KMS-11 (cell line): ENCODE measurements at regions not wholly inside any gene's neighbourhood (a gene's known extent, or its start where the extent isn't known, plus 50 kb on each side); places are given as distances from the start of the nearest gene placed in this dataset.
"Not testable (repeated sequence)": the region's sequence is repeated elsewhere in the genome, so short reads cannot be mapped to it uniquely, and the experiment has no call there.

ENCODE experiments used
- H2AFZ ChIP-seq: fragments of 200-600 bp; sonication (generic); 2 replicates; pipeline ENCODE4 v1.6.1; 2016; ENCODE audit warnings: antibody characterized with exemption, mixed run types, low read depth
- H3K27ac ChIP-seq: fragments of 200-600 bp; sonication (generic); 2 replicates; pipeline ENCODE4 v1.6.1; 2016; ENCODE audit warnings: mild to moderate bottlenecking, mixed run types
- H3K27me3 ChIP-seq: fragments of 200-600 bp; sonication (generic); 2 replicates; pipeline ENCODE4 v1.6.1; 2017; ENCODE audit warnings: mild to moderate bottlenecking, low read depth, mixed run types, moderate library complexity; ENCODE audit not compliant: insufficient read depth
- H3K36me3 ChIP-seq: fragments of 200-600 bp; sonication (generic); 2 replicates; pipeline ENCODE4 v1.6.1; 2017; ENCODE audit warnings: mild to moderate bottlenecking, mixed run types; ENCODE audit not compliant: insufficient read depth
- H3K4me1 ChIP-seq: fragments of 200-600 bp; sonication (generic); 2 replicates; pipeline ENCODE4 v1.6.1; 2016; ENCODE audit warnings: mild to moderate bottlenecking, low read depth, mixed run types; ENCODE audit not compliant: poor library complexity, severe bottlenecking
- H3K4me2 ChIP-seq: fragments of 200-600 bp; sonication (generic); 2 replicates; pipeline ENCODE4 v1.7.0; 2016; ENCODE audit warnings: mild to moderate bottlenecking, mixed run types
- H3K4me3 ChIP-seq: fragments of 200-600 bp; sonication (generic); IDR thresholded peaks from 2 replicates; pipeline ENCODE4 v1.6.1; 2017; ENCODE audit warnings: low read depth, low read length, mixed read lengths; ENCODE audit not compliant: insufficient read depth
- H3K79me2 ChIP-seq: fragments of 200-600 bp; sonication (generic); 2 replicates; pipeline ENCODE4 v1.6.1; 2016; ENCODE audit warnings: low read depth, mixed run types; ENCODE audit not compliant: insufficient read depth
- H3K9ac ChIP-seq: fragments of 200-600 bp; sonication (generic); 2 replicates; pipeline ENCODE4 v1.6.1; 2016; ENCODE audit warnings: mild to moderate bottlenecking, mixed run types
- H4K20me1 ChIP-seq: fragments of 200-600 bp; sonication (generic); 2 replicates; pipeline ENCODE4 v1.6.1; 2016; ENCODE audit warnings: mild to moderate bottlenecking, mixed run types; ENCODE audit not compliant: insufficient read depth
- CTCF ChIP-seq: fragments of 200-600 bp; sonication (generic); conservative IDR thresholded peaks from 2 replicates; pipeline ENCODE4 v1.6.1; 2017; ENCODE audit warnings: low read depth, mild to moderate bottlenecking, antibody characterized with exemption, low read length, moderate library complexity, mixed read lengths

GRCh38 chr13:76297331-76297730 is 588.9 kb downstream of the KCTD12 start:
- TF ChIP-seq CTCF, result no peak
- H3K4me2 ChIP-seq, result no peak overlapping the region
- H3K36me3 ChIP-seq, result no peaks in the 10 kb centered on the region

GRCh38 chr13:76296751-76297150 is 589.5 kb downstream of the KCTD12 start:
- no peak overlapping the region for H2AFZ ChIP-seq
- no peaks in the 10 kb centered on the region for H3K27me3 ChIP-seq
- no peaks in the 10 kb centered on the region for H3K4me1 ChIP-seq
- no peak overlapping the region for H3K4me3 ChIP-seq
- no peaks in the 10 kb centered on the region for H4K20me1 ChIP-seq
- no peak overlapping the region for H3K27ac ChIP-seq
- H3K9ac ChIP-seq, result no peak overlapping the region
- H3K4me2 ChIP-seq, result no peak overlapping the region
- no peak for TF ChIP-seq CTCF
- no peaks in the 10 kb centered on the region for H3K79me2 ChIP-seq
- H3K36me3 ChIP-seq, result no peaks in the 10 kb centered on the region

More at GRCh38 chr13:76297331-76297730, 588.9 kb downstream of the KCTD12 start:
- H3K79me2 ChIP-seq, result no peaks in the 10 kb centered on the region
- H3K27ac ChIP-seq, result no peak overlapping the region
- no peak overlapping the region for H3K4me3 ChIP-seq
- no peaks in the 10 kb centered on the region for H4K20me1 ChIP-seq
- no peaks in the 10 kb centered on the region for H3K4me1 ChIP-seq
- H3K9ac ChIP-seq, result no peak overlapping the region
- no peaks in the 10 kb centered on the region for H3K27me3 ChIP-seq
- no peak overlapping the region for H2AFZ ChIP-seq

- not testable (repeated sequence) for H4K20me1 ChIP-seq, H3K4me1 ChIP-seq, H3K36me3 ChIP-seq, H3K4me2 ChIP-seq, H3K27me3 ChIP-seq, H2AFZ ChIP-seq, H3K27ac ChIP-seq, H3K4me3 ChIP-seq, H3K9ac ChIP-seq, H3K79me2 ChIP-seq
Measured at GRCh38 chr13:76295020-76295419, 591.2 kb downstream of the KCTD12 start.

GRCh38 chr13:76293751-76294150 is 592.5 kb downstream of the KCTD12 start:
- Histone ChIP-seq H3K27me3 (no peaks in the 10 kb centered on the region), H4K20me1 (no peaks in the 10 kb centered on the region), H3K9ac (no peak overlapping the region), H3K27ac (no peak overlapping the region), H3K79me2 (no peaks in the 10 kb centered on the region), H3K4me3 (no peak overlapping the region), H3K4me2 (no peak overlapping the region), H3K4me1 (no peaks in the 10 kb centered on the region), H3K36me3 (no peaks in the 10 kb centered on the region), H2AFZ (no peak overlapping the region)
- no peak for TF ChIP-seq CTCF

GRCh38 chr13:76293346-76293745 is 592.9 kb downstream of the KCTD12 start:
- H3K4me1 ChIP-seq, result no peaks in the 10 kb centered on the region
- no peaks in the 10 kb centered on the region for H3K79me2 ChIP-seq
- no peak overlapping the region for H3K9ac ChIP-seq
- H2AFZ ChIP-seq, result no peak overlapping the region
- H4K20me1 ChIP-seq, result no peaks in the 10 kb centered on the region
- H3K4me3 ChIP-seq, result no peak overlapping the region
- H3K4me2 ChIP-seq, result no peak overlapping the region
- no peak overlapping the region for H3K27ac ChIP-seq
- H3K36me3 ChIP-seq, result no peaks in the 10 kb centered on the region
- TF ChIP-seq CTCF, result no peak
- no peaks in the 10 kb centered on the region for H3K27me3 ChIP-seq
